SK-N-SH treated with all-trans-retinoic acid at 6 μM for 48 hours (cell line): ENCODE measurements at regions not wholly inside any gene's neighbourhood (a gene's known extent, or its start where the extent isn't known, plus 50 kb on each side); places are given as distances from the start of the nearest gene placed in this dataset.

ENCODE experiments used
- ATAC-seq: fragments of 200-7000 bp; cut with Tn5 transposase; 3 replicates; pipeline ENCODE4 v1.9.1; 2020; ENCODE audit warnings: mild to moderate bottlenecking, moderate library complexity
- ARNTL ChIP-seq: fragments of 450-650 bp; formaldehyde crosslinking; IDR thresholded peaks from 2 replicates; pipeline ENCODE4 v1.5.0; 2020; ENCODE audit warnings: low read depth, mild to moderate bottlenecking, moderate library complexity, borderline replicate concordance
- BACH2 ChIP-seq: fragments of 250-450 bp; sonication (Bioruptor Pico); IDR thresholded peaks from 2 replicates; pipeline ENCODE4 v1.9.0; 2021; ENCODE audit warnings: mild to moderate bottlenecking, borderline replicate concordance
- CREB5 ChIP-seq: fragments of 250-450 bp; sonication (Bioruptor Pico); IDR thresholded peaks from 2 replicates; pipeline ENCODE4 v1.5.1; 2020; ENCODE audit warnings: low read depth, mild to moderate bottlenecking, moderate library complexity
- CSDC2 ChIP-seq: fragments of 250-450 bp; sonication (Bioruptor Pico); IDR thresholded peaks from 2 replicates; pipeline ENCODE4 v1.5.0; 2020; ENCODE audit warnings: mild to moderate bottlenecking, moderate library complexity
- CSRNP3 ChIP-seq: fragments of 250-450 bp; sonication (Bioruptor Pico); IDR thresholded peaks from 2 replicates; pipeline ENCODE4 v1.5.1; 2021; ENCODE audit warnings: mild to moderate bottlenecking, moderate library complexity
- ESRRG ChIP-seq: fragments of 250-450 bp; sonication (Bioruptor Pico); IDR thresholded peaks from 2 replicates; pipeline ENCODE4 v1.6.1; 2021; ENCODE audit warnings: mild to moderate bottlenecking
- GLIS3 ChIP-seq: fragments of 250-450 bp; sonication (Bioruptor Pico); IDR thresholded peaks from 2 replicates; pipeline ENCODE4 v1.5.0; 2020; ENCODE audit warnings: mild to moderate bottlenecking, moderate library complexity
- ISL1 ChIP-seq: fragments of 250-450 bp; sonication (Bioruptor Pico); IDR thresholded peaks from 2 replicates; pipeline ENCODE4 v2.1.2; 2022; ENCODE audit warnings: mild to moderate bottlenecking, moderate library complexity
- OSR1 ChIP-seq: fragments of 250-450 bp; sonication (Bioruptor Pico); IDR thresholded peaks from 2 replicates; pipeline ENCODE4 v1.8.0; 2022; ENCODE audit warnings: moderate library complexity, mild to moderate bottlenecking, inconsistent platforms
- PPARA ChIP-seq: fragments of 250-450 bp; sonication (Bioruptor Pico); IDR thresholded peaks from 2 replicates; pipeline ENCODE4 v1.5.0; 2020; ENCODE audit warnings: mild to moderate bottlenecking, borderline replicate concordance
- RARB ChIP-seq: fragments of 250-450 bp; sonication (Bioruptor Pico); IDR thresholded peaks from 2 replicates; pipeline ENCODE4 v1.8.0; 2021; ENCODE audit warnings: mild to moderate bottlenecking, moderate library complexity
- SNAI2 ChIP-seq: fragments of 250-450 bp; sonication (Bioruptor Pico); IDR thresholded peaks from 2 replicates; pipeline ENCODE4 v1.5.0; 2020; ENCODE audit warnings: mild to moderate bottlenecking, moderate library complexity
- TCF4 ChIP-seq: fragments of 250-450 bp; sonication (Bioruptor Pico); IDR thresholded peaks from 2 replicates; pipeline ENCODE4 v1.8.0; 2021; ENCODE audit warnings: mild to moderate bottlenecking, moderate library complexity, borderline replicate concordance
- TOX ChIP-seq: fragments of 250-450 bp; sonication (Bioruptor Pico); IDR thresholded peaks from 2 replicates; pipeline ENCODE4 v1.8.0; 2021; ENCODE audit warnings: mild to moderate bottlenecking, moderate library complexity, borderline replicate concordance
- TSHZ2 ChIP-seq: fragments of 250-450 bp; sonication (Bioruptor Pico); IDR thresholded peaks from 2 replicates; pipeline ENCODE4 v1.5.0; 2020; ENCODE audit warnings: mild to moderate bottlenecking, moderate library complexity
- ZC3H10 ChIP-seq: fragments of 250-450 bp; sonication (Bioruptor Pico); IDR thresholded peaks from 2 replicates; pipeline ENCODE4 v1.5.1; 2021; ENCODE audit warnings: mild to moderate bottlenecking, moderate library complexity
- ZFP3 ChIP-seq: fragments of 250-450 bp; sonication (Bioruptor Pico); IDR thresholded peaks from 2 replicates; pipeline ENCODE4 v1.5.0; 2020; ENCODE audit warnings: mild to moderate bottlenecking, moderate library complexity
- ZFP30 ChIP-seq: fragments of 450-650 bp; formaldehyde crosslinking; IDR thresholded peaks from 2 replicates; pipeline ENCODE4 v1.5.0; 2022; ENCODE audit warnings: mild to moderate bottlenecking, moderate library complexity
- ZNF565 ChIP-seq: fragments of 450-650 bp; formaldehyde crosslinking; conservative IDR thresholded peaks from 2 replicates; pipeline ENCODE4 v1.5.0; 2020; ENCODE audit warnings: low read depth, mild to moderate bottlenecking, moderate library complexity
- ZNF70 ChIP-seq: fragments of 450-650 bp; formaldehyde crosslinking; IDR thresholded peaks from 2 replicates; pipeline ENCODE4 v1.5.0; 2020; ENCODE audit warnings: mild to moderate bottlenecking, moderate library complexity
- ZNF8 ChIP-seq: fragments of 450-650 bp; formaldehyde crosslinking; IDR thresholded peaks from 2 replicates; pipeline ENCODE4 v1.5.0; 2020; ENCODE audit warnings: mild to moderate bottlenecking, moderate library complexity
- TF ChIP-seq, protein P1 (sequence below): fragments of 250-450 bp; sonication (Bioruptor Pico); IDR thresholded peaks from 2 replicates; pipeline ENCODE4 v1.8.0; 2020; ENCODE audit warnings: mild to moderate bottlenecking, moderate library complexity, borderline replicate concordance
- TF ChIP-seq, protein P2 (sequence below): fragments of 250-450 bp; sonication (Bioruptor Pico); IDR thresholded peaks from 2 replicates; pipeline ENCODE4 v1.8.0; 2021; ENCODE audit warnings: low read depth, mild to moderate bottlenecking, moderate library complexity, borderline replicate concordance

- TF ChIP-seq TCF4 (no peak), ESRRG (CRISPR knock-in tag) (no peak), ZNF70 (CRISPR knock-in tag) (no peak), ZNF565 (no peak), PPARA (CRISPR knock-in tag) (no peak), ZC3H10 (CRISPR knock-in tag) (no peak), GLIS3 (CRISPR knock-in tag) (no peak), ISL1 (CRISPR knock-in tag) (no peak), OSR1 (CRISPR knock-in tag) (no peak), BACH2 (CRISPR knock-in tag) (no peak), ARNTL (no peak), CSDC2 (CRISPR knock-in tag) (no peak), SNAI2 (CRISPR knock-in tag) (no peak), CSRNP3 (CRISPR knock-in tag) (no peak), RARB (CRISPR knock-in tag) (no peak), ZFP3 (no peak), TSHZ2 (CRISPR knock-in tag) (no peak)
- TF ChIP-seq, protein P1, sequence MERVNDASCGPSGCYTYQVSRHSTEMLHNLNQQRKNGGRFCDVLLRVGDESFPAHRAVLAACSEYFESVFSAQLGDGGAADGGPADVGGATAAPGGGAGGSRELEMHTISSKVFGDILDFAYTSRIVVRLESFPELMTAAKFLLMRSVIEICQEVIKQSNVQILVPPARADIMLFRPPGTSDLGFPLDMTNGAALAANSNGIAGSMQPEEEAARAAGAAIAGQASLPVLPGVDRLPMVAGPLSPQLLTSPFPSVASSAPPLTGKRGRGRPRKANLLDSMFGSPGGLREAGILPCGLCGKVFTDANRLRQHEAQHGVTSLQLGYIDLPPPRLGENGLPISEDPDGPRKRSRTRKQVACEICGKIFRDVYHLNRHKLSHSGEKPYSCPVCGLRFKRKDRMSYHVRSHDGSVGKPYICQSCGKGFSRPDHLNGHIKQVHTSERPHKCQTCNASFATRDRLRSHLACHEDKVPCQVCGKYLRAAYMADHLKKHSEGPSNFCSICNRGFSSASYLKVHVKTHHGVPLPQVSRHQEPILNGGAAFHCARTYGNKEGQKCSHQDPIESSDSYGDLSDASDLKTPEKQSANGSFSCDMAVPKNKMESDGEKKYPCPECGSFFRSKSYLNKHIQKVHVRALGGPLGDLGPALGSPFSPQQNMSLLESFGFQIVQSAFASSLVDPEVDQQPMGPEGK (CRISPR knock-in tag): no peak
- TF ChIP-seq, protein P2, sequence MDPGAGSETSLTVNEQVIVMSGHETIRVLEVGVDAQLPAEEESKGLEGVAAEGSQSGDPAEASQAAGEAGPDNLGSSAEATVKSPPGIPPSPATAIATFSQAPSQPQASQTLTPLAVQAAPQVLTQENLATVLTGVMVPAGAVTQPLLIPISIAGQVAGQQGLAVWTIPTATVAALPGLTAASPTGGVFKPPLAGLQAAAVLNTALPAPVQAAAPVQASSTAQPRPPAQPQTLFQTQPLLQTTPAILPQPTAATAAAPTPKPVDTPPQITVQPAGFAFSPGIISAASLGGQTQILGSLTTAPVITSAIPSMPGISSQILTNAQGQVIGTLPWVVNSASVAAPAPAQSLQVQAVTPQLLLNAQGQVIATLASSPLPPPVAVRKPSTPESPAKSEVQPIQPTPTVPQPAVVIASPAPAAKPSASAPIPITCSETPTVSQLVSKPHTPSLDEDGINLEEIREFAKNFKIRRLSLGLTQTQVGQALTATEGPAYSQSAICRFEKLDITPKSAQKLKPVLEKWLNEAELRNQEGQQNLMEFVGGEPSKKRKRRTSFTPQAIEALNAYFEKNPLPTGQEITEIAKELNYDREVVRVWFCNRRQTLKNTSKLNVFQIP (CRISPR knock-in tag): no peak
- TF ChIP-seq, all 23 proteins: peak for 0
- ATAC-seq: no peak
Measured at GRCh38 chr9:119775410-119775809, 406.2 kb upstream of the BRINP1 start.

GRCh38 chr9:119773823-119774222, 404.6 kb upstream of the BRINP1 start:
- no peak for TF ChIP-seq TOX
- TF ChIP-seq, protein P1 (CRISPR knock-in tag): no peak
- TF ChIP-seq ZC3H10 (CRISPR knock-in tag): no peak
- TF ChIP-seq TCF4: no peak
- TF ChIP-seq SNAI2 (CRISPR knock-in tag): no peak
- no peak for TF ChIP-seq ZFP3
- TF ChIP-seq ZNF8 (CRISPR knock-in tag): no peak
- no peak for TF ChIP-seq PPARA (CRISPR knock-in tag)
- TF ChIP-seq ZFP30 (CRISPR knock-in tag): no peak
- TF ChIP-seq ESRRG (CRISPR knock-in tag): no peak
- TF ChIP-seq, all 23 proteins: peak for 0
- ATAC-seq: no peak

DNA sequence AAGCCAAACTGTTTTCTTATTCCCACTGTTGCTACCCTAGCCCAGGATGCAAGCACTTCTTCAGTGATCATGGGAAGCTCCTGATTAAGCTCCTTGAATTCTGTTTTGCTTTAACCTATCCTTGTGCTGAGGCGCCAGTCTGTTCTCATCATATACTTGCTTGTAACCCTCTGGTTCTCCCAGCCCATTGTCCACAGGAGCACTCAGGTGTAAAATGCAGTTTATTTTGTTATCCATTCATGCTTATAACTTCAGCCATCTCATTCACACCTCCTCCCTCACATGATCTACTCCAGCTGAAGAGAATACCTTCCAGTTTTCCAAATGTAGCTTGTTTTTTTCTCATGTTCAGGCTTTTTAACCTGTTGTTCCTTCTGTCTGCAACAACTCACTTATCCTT, 402.1 kb upstream of the BRINP1 start:
- no peak for TF ChIP-seq OSR1 (CRISPR knock-in tag)
- no peak for TF ChIP-seq PPARA (CRISPR knock-in tag)
- no peak for TF ChIP-seq CSRNP3 (CRISPR knock-in tag)
- no peak for TF ChIP-seq ZC3H10 (CRISPR knock-in tag)
- no peak for TF ChIP-seq SNAI2 (CRISPR knock-in tag)
- TF ChIP-seq CSDC2 (CRISPR knock-in tag): no peak
- no peak for TF ChIP-seq ZFP30 (CRISPR knock-in tag)
- TF ChIP-seq ISL1 (CRISPR knock-in tag): no peak
- no peak for TF ChIP-seq ZFP3
- TF ChIP-seq ARNTL: no peak
- TF ChIP-seq RARB (CRISPR knock-in tag): no peak
- no peak for TF ChIP-seq TOX
- TF ChIP-seq ZNF70 (CRISPR knock-in tag): no peak
- TF ChIP-seq CREB5 (CRISPR knock-in tag): no peak
- no peak for TF ChIP-seq BACH2 (CRISPR knock-in tag)
- no peak for ATAC-seq
